ENCODE measurements at regions not wholly inside any gene's neighbourhood (a gene's known extent, or its start where the extent isn't known, plus 50 kb on each side); places are given as distances from the start of the nearest gene placed in this dataset.

- FAIRE-seq (no peak), DNase-seq (ENCODE audit: low read depth, low spot score) (no peak)
- Histone ChIP-seq H3K4me1 (ENCODE audit: control insufficient read depth, extremely low read depth, insufficient read depth, low read length) (no peaks in the 10 kb centered on the region), H3K9me1 (replicated peaks; ENCODE audit: control insufficient read depth, extremely low read depth, insufficient read depth, low read length) (no peaks in the 10 kb centered on the region), H3K27ac (ENCODE audit: insufficient read depth, low read depth, low read length) (no peak overlapping the region), H4K20me1 (replicated peaks; ENCODE audit: control insufficient read depth, extremely low read depth, insufficient read depth, low read length) (no peaks in the 10 kb centered on the region), H3K4me3 (replicated peaks in 1 of 3; ENCODE audit: insufficient read depth in 1 of 3, low read depth in 1 of 3, low read length in 3 of 3) (no peak overlapping the region), H3K9me3 (replicated peaks; ENCODE audit: control insufficient read depth, insufficient read depth, low read length) (no peaks in the 10 kb centered on the region), H3K9ac (replicated peaks; ENCODE audit: extremely low read depth, insufficient read depth, low read length) (no peak overlapping the region), H3K4me2 (ENCODE audit: insufficient read depth, low read length) (no peak overlapping the region), H3K79me2 (ENCODE audit: control insufficient read depth, insufficient read depth, low read length) (no peaks in the 10 kb centered on the region), H3K36me3 (ENCODE audit: control insufficient read depth in 2 of 2, extremely low read depth in 1 of 2, insufficient read depth in 2 of 2, low read length in 2 of 2) (no peaks in the 10 kb centered on the region), H3K27me3 (ENCODE audit: control insufficient read depth in 2 of 2, insufficient read depth in 2 of 2, low read length in 2 of 2) (no peaks in the 10 kb centered on the region), H2AFZ (ENCODE audit: low read depth, low read length) (no peak overlapping the region)
- dilution Hi-C loops (cut with MboI; ENCODE audit: extremely low pct_ligation_motif_present, low sequenced_read_pairs) = no loop called here
- POLR2A ChIA-PET = no interaction called here
- TF ChIP-seq EZH2 (IDR thresholded peaks at IDR 0.05; ENCODE audit: borderline replicate concordance, low read depth, low read length, severe bottlenecking) (no peak), POLR2AphosphoS5 (IDR thresholded peaks at IDR 0.05; ENCODE audit: insufficient read depth, low read depth, low read length) (no peak), GATA2 (IDR thresholded peaks at IDR 0.05; ENCODE audit: insufficient read depth, insufficient read length, low read depth, low read length) (no peak), FOS (IDR thresholded peaks at IDR 0.05; ENCODE audit: borderline replicate concordance, insufficient read depth, low read length) (no peak), MAX (IDR thresholded peaks at IDR 0.05; ENCODE audit: insufficient read depth, insufficient read length) (no peak), JUN (IDR thresholded peaks at IDR 0.05; ENCODE audit: borderline replicate concordance, insufficient read depth, insufficient read length, low read depth) (no peak), POLR2A (IDR thresholded peaks at IDR 0.05; ENCODE audit: low read depth, low read length) (no peak), CTCF (IDR thresholded peaks at IDR 0.05; ENCODE audit: extremely low read depth in 1 of 2, insufficient read depth in 1 of 2, low read depth in 1 of 2, low read length in 2 of 2) (no peak), MYC (IDR thresholded peaks at IDR 0.05; ENCODE audit: low read depth, low read length) (no peak)
- no TSS peak for BruUV-seq (replicated peaks)
- intact Hi-C loops (cut with micrococcal nuclease) = no loop called here
- CTCF ChIA-PET = interaction anchor here (0.9 to 1.7 kb wide), 4 partner anchors 10 to 216 kb away, joined by 3 to 5 read pairs (median 3); no protein-coding TSS in a partner anchor
Measured at GRCh38 chr10:125484035-125484732, 198.8 kb downstream of the TEX36 start.
